IMR-90 (cell line): ENCODE measurements at regions not wholly inside any gene's neighbourhood (a gene's known extent, or its start where the extent isn't known, plus 50 kb on each side); places are given as distances from the start of the nearest gene placed in this dataset.

Experiments used
- ATAC-seq: fragments of 200-7000 bp; cut with Tn5 transposase; 2 replicates; pipeline ENCODE4 v1.9.1; 2020; ENCODE audit warnings: low read depth, mild to moderate bottlenecking, moderate library complexity
- BruUV-seq: library from RNA; stranded (reverse); fragments of 400-500 nt; replicated peaks from 2 replicates; lab custom pipeline; 2021; lab: Mats Ljungman, UMichigan
- CTCF ChIA-PET: fragments of 300-600 bp; formaldehyde crosslinking; extraction: SDS; loops from one replicate; lab custom pipeline; 2021; ENCODE audit warnings: antibody characterized with exemption; lab: Yijun Ruan, JAX
- POLR2A ChIA-PET: fragments of 300-600 bp; sonication (Branson Sonifier 250); formaldehyde crosslinking; loops from one replicate; lab custom pipeline; 2022; ENCODE audit warnings: antibody characterized with exemption; ENCODE audit not compliant: unreplicated experiment; lab: Charles Lee
- DNase-seq: peaks from one replicate; pipeline ENCODE4 v3.0.0; 2013
- H2AFZ ChIP-seq: replicated peaks from 2 replicates; pipeline ENCODE3; 2013; ENCODE audit warnings: low read length, mild to moderate bottlenecking; ENCODE audit not compliant: poor library complexity
- H2AK5ac ChIP-seq: 2 replicates; pipeline ENCODE4 v1.6.1; 2013; ENCODE audit warnings: low read depth, low read length, inconsistent platforms
- H2AK9ac ChIP-seq: replicated peaks from 2 replicates; pipeline ENCODE3; 2013; ENCODE audit warnings: mild to moderate bottlenecking, low read depth, low read length, moderate library complexity; ENCODE audit not compliant: poor library complexity
- H2BK120ac ChIP-seq: 2 replicates; pipeline ENCODE4 v1.6.1; 2013; ENCODE audit warnings: low read depth, low read length, inconsistent platforms
- H2BK15ac ChIP-seq: 3 replicates; pipeline ENCODE4 v1.6.1; 2013; ENCODE audit warnings: low read depth, low read length, inconsistent platforms
- H2BK20ac ChIP-seq: 2 replicates; pipeline ENCODE4 v1.6.1; 2013; ENCODE audit warnings: low read depth, mild to moderate bottlenecking, inconsistent platforms, low read length, moderate library complexity
- H2BK5ac ChIP-seq: 2 replicates; pipeline ENCODE4 v1.6.1; 2013; ENCODE audit warnings: mild to moderate bottlenecking, low read depth, low read length, inconsistent platforms; ENCODE audit not compliant: poor library complexity, severe bottlenecking
- H3K14ac ChIP-seq: replicated peaks from 2 replicates; pipeline ENCODE4 v1.6.1; 2013; ENCODE audit warnings: low read depth, low read length, inconsistent platforms
- H3K18ac ChIP-seq: 2 replicates; pipeline ENCODE4 v1.6.1; 2013; ENCODE audit warnings: low read depth, low read length, control low read depth
- H3K23ac ChIP-seq: 2 replicates; pipeline ENCODE4 v1.6.1; 2013; ENCODE audit warnings: low read depth, low read length, inconsistent platforms
- H3K27ac ChIP-seq: 2 replicates; pipeline ENCODE4 v1.5.1; 2013; ENCODE audit warnings: mild to moderate bottlenecking, control low read depth, low read length; ENCODE audit not compliant: insufficient read depth
- H3K27me3 ChIP-seq: 2 replicates; pipeline ENCODE4 v1.6.1; 2013; ENCODE audit warnings: low read length; ENCODE audit not compliant: control insufficient read depth, insufficient read depth
- H3K36me3 ChIP-seq: 2 replicates; pipeline ENCODE4 v1.6.1; 2013; ENCODE audit warnings: low read length, mixed read lengths; ENCODE audit not compliant: control insufficient read depth, insufficient read depth
- H3K4ac ChIP-seq: 2 replicates; pipeline ENCODE4 v1.6.1; 2013; ENCODE audit warnings: low read depth, low read length, inconsistent platforms
- H3K4me1 ChIP-seq: 2 replicates; pipeline ENCODE4 v1.6.1; 2013; ENCODE audit warnings: low read length, mixed read lengths; ENCODE audit not compliant: control insufficient read depth, insufficient read depth
- H3K4me2 ChIP-seq: 2 replicates; pipeline ENCODE4 v1.6.1; 2013; ENCODE audit warnings: low read depth, mild to moderate bottlenecking, control low read depth, low read length, moderate library complexity
- H3K4me3 ChIP-seq: 2 replicates; pipeline ENCODE4 v1.5.1; 2013; ENCODE audit warnings: low read depth, mild to moderate bottlenecking, control low read depth, low read length, moderate library complexity; ENCODE audit not compliant: insufficient read depth
- H3K56ac ChIP-seq: 2 replicates; pipeline ENCODE4 v1.6.1; 2013; ENCODE audit warnings: low read length, inconsistent platforms; ENCODE audit not compliant: insufficient read depth; ENCODE audit errors: extremely low read depth
- H3K79me1 ChIP-seq, 2 experiments: 2 replicates each; pipeline ENCODE4 v1.6.1; 2013; ENCODE audit warnings: low read length in 2 of 2, inconsistent platforms in 1 of 2, low read depth in 1 of 2
- H3K9ac ChIP-seq: 2 replicates; pipeline ENCODE4 v1.6.1; 2013; ENCODE audit warnings: low read depth, low read length, control low read depth
- H3K9me1 ChIP-seq: 2 replicates; pipeline ENCODE4 v1.6.1; 2013; ENCODE audit warnings: low read length, inconsistent platforms; ENCODE audit not compliant: insufficient read depth
- H3K9me3 ChIP-seq: 2 replicates; pipeline ENCODE4 v1.6.1; 2013; ENCODE audit warnings: low read length; ENCODE audit not compliant: control insufficient read depth, insufficient read depth
- H4K20me1 ChIP-seq: 2 replicates; pipeline ENCODE4 v1.6.1; 2013; ENCODE audit warnings: low read length, inconsistent platforms; ENCODE audit not compliant: insufficient read depth
- H4K5ac ChIP-seq: 2 replicates; pipeline ENCODE4 v1.6.1; 2013; ENCODE audit warnings: mild to moderate bottlenecking, low read depth, low read length, control low read depth
- H4K8ac ChIP-seq, 2 experiments: 2 replicates each; pipeline ENCODE4 v1.6.1; 2013; ENCODE audit warnings: low read depth in 2 of 2, low read length in 2 of 2, control low read depth in 1 of 2, inconsistent platforms in 1 of 2
- H4K91ac ChIP-seq: 2 replicates; pipeline ENCODE4 v1.6.1; 2013; ENCODE audit warnings: low read depth, low read length, inconsistent platforms; ENCODE audit not compliant: insufficient read depth
- BHLHE40 ChIP-seq: fragments of 150-350 bp; IDR thresholded peaks from 2 replicates; pipeline ENCODE4 v1.6.1; 2016; ENCODE audit warnings: mild to moderate bottlenecking, low read depth, low read length
- CEBPB ChIP-seq: IDR thresholded peaks from 2 replicates; pipeline ENCODE4 v1.6.1; 2012; ENCODE audit warnings: low read depth, low read length, improper control_type of control experiment
- CHD1 ChIP-seq: IDR thresholded peaks from 2 replicates; pipeline ENCODE4 v1.6.1; 2012; ENCODE audit warnings: low read depth, low read length, improper control_type of control experiment
- CTCF ChIP-seq: conservative IDR thresholded peaks from 2 replicates; pipeline ENCODE4 v1.5.1; 2012; ENCODE audit warnings: mild to moderate bottlenecking, low read depth, low read length, improper control_type of control experiment
- ELK1 ChIP-seq: fragments of 150-350 bp; IDR thresholded peaks from 2 replicates; pipeline ENCODE4 v1.6.1; 2016; ENCODE audit warnings: low read depth, mild to moderate bottlenecking, low read length, moderate library complexity, borderline replicate concordance
- FOS ChIP-seq: fragments of 150-350 bp; IDR thresholded peaks from 2 replicates; pipeline ENCODE4 v1.6.1; 2016; ENCODE audit warnings: low read depth, low read length
- MAFK ChIP-seq: IDR thresholded peaks from 2 replicates; pipeline ENCODE4 v1.6.1; 2012; ENCODE audit warnings: low read depth, low read length, improper control_type of control experiment
- MAZ ChIP-seq: IDR thresholded peaks from 2 replicates; pipeline ENCODE4 v1.6.1; 2012; ENCODE audit warnings: low read depth, mild to moderate bottlenecking, low read length, improper control_type of control experiment, moderate library complexity, borderline replicate concordance
- MXI1 ChIP-seq: IDR thresholded peaks from 2 replicates; pipeline ENCODE4 v1.6.1; 2012; ENCODE audit warnings: low read depth, mild to moderate bottlenecking, low read length, moderate library complexity, borderline replicate concordance
- NFE2L2 ChIP-seq: fragments of 150-350 bp; IDR thresholded peaks from 2 replicates; pipeline ENCODE4 v1.6.1; 2016; ENCODE audit warnings: low read depth, mild to moderate bottlenecking, low read length
- RCOR1 ChIP-seq: IDR thresholded peaks from 2 replicates; pipeline ENCODE4 v1.6.1; 2012; ENCODE audit warnings: mild to moderate bottlenecking, low read length, improper control_type of control experiment; ENCODE audit not compliant: insufficient replicate concordance
- RFX5 ChIP-seq: IDR thresholded peaks from 2 replicates; pipeline ENCODE4 v1.8.0; 2012; ENCODE audit warnings: low read depth, mild to moderate bottlenecking, low read length, moderate library complexity
- SMC3 ChIP-seq: fragments of 150-350 bp; IDR thresholded peaks from 2 replicates; pipeline ENCODE4 v1.6.1; 2016; ENCODE audit warnings: low read depth, mild to moderate bottlenecking, antibody characterized with exemption, low read length, moderate library complexity
- USF2 ChIP-seq: fragments of 150-350 bp; IDR thresholded peaks from 2 replicates; pipeline ENCODE4 v1.6.1; 2017; ENCODE audit warnings: mild to moderate bottlenecking, antibody characterized with exemption, low read length, low read depth
- WGBS, 2 experiments: methylation state at CpG; one replicate each; pipeline versions ENCODE4 v1.1.5 to v1.1.7; 2013; ENCODE audit warnings: missing lambda C conversion rate in 2 of 2; ENCODE audit not compliant: insufficient read length in 1 of 2; ENCODE audit errors: extremely low coverage in 2 of 2; 5-methylcytosine and 5-hydroxymethylcytosine counted together
- dilution Hi-C: fragments of 300-500 bp; cut with HindIII; formaldehyde crosslinking; loops from one replicate; pipeline ENCODE4 v1.14.3; 2018; ENCODE audit warnings: low sequenced_read_pairs; ENCODE audit not compliant: unreplicated experiment
- in situ Hi-C: fragments of 300-500 bp; cut with MboI; formaldehyde crosslinking; loops from 3 replicates; pipeline ENCODE4 v1.14.3; 2019; ENCODE audit warnings: low sequenced_read_pairs, inconsistent platforms, mixed read lengths
- intact Hi-C: fragments of 100-400 bp; cut with micrococcal nuclease; formaldehyde crosslinking; loops from 2 replicates; pipeline ENCODE4 v1.10.0; 2022

- H3K36me3 ChIP-seq = no peaks in the 10 kb centered on the region
- no peak overlapping the region for H4K8ac ChIP-seq
- TF ChIP-seq RFX5 (no peak), ELK1 (no peak), MAZ (no peak), SMC3 (no peak), FOS (no peak), NFE2L2 (no peak), BHLHE40 (no peak), RCOR1 (no peak), MXI1 (no peak), MAFK (no peak), CHD1 (no peak), CTCF (no peak), USF2 (no peak), CEBPB (no peak)
- 80% methylated on average over 2 of the region's 3 CpGs; no CpG with 5 or more reads in 1 of the 2 experiments for WGBS, 2 experiments
- H2BK5ac ChIP-seq = no peak overlapping the region
- H3K27ac ChIP-seq = no peak overlapping the region
- ChIA-PET POLR2A (no interaction called here), CTCF (no interaction called here)
- no peak overlapping the region for H3K4me2 ChIP-seq
- no peak overlapping the region for H3K4me3 ChIP-seq
- no peak overlapping the region for H3K23ac ChIP-seq
- no peak overlapping the region for H2AK9ac ChIP-seq
- no peaks in the 10 kb centered on the region for H4K20me1 ChIP-seq
- H2AK5ac ChIP-seq = no peak overlapping the region
- no peaks in the 10 kb centered on the region for H3K9me3 ChIP-seq
- H3K27me3 ChIP-seq = no peaks in the 10 kb centered on the region
- no peak for DNase-seq
- in situ Hi-C loops (no loop called here), dilution Hi-C loops (no loop called here), intact Hi-C loops (no loop called here)
- no peak overlapping the region for H2BK20ac ChIP-seq
- H2AFZ ChIP-seq = no peak overlapping the region
- H3K4me1 ChIP-seq = no peaks in the 10 kb centered on the region
- no peak overlapping the region for H2BK120ac ChIP-seq
- no peak overlapping the region for H3K18ac ChIP-seq
- H3K14ac ChIP-seq = no peak overlapping the region
- no peak overlapping the region for H4K5ac ChIP-seq
- BruUV-seq = no TSS peak
- H2BK15ac ChIP-seq = no peak overlapping the region
- H3K56ac ChIP-seq = no peak overlapping the region
- H3K9ac ChIP-seq = no peak overlapping the region
- H3K79me1 ChIP-seq = no peaks in the 10 kb centered on the region
- no peak overlapping the region for H3K4ac ChIP-seq
- H4K91ac ChIP-seq = no peak overlapping the region
- ATAC-seq = no peak
- no peaks in the 10 kb centered on the region for H3K9me1 ChIP-seq
Observed at GRCh38 chr3:152941859-152942258, 106.9 kb downstream of the P2RY1 start.
